HG02981 (cell line): ENCODE measurements at regions not wholly inside any gene's neighbourhood (a gene's known extent, or its start where the extent isn't known, plus 50 kb on each side); places are given as distances from the start of the nearest gene placed in this dataset.
"Not testable (repeated sequence)": the region's sequence is repeated elsewhere in the genome, so short reads cannot be mapped to it uniquely, and the experiment has no call there.

Experiments
- ATAC-seq: cut with Tn5 transposase; IDR thresholded peaks from one replicate; pipeline ENCODE4 v1.9.1; 2021; ENCODE audit warnings: mild to moderate bottlenecking, moderate library complexity; ENCODE audit not compliant: unreplicated experiment

- ATAC-seq, result no peak
Observed at GRCh38 chr10:44724415-44725174, 186.5 kb upstream of the TMEM72 start.

GRCh38 chr10:44725404-44725803 is 185.7 kb upstream of the TMEM72 start:
- peak; percentile 84 for ATAC-seq

GRCh38 chr10:44731283-44731682 is 179.9 kb upstream of the TMEM72 start:
- no peak for ATAC-seq

- ATAC-seq, result no peak
Observed at GRCh38 chr10:44733501-44734488, 177.3 kb upstream of the TMEM72 start.

GRCh38 chr10:44742248-44742647 is 168.9 kb upstream of the TMEM72 start:
- no peak for ATAC-seq

GRCh38 chr10:44743535-44743934 is 167.6 kb upstream of the TMEM72 start:
- no peak for ATAC-seq

GRCh38 chr10:44745920-44746319 is 165.2 kb upstream of the TMEM72 start:
- ATAC-seq, result no peak

- ATAC-seq, result no peak
Observed at GRCh38 chr10:44747593-44748172, 163.5 kb upstream of the TMEM72 start.

- ATAC-seq, result no peak
Observed at GRCh38 chr10:44749151-44749550, 162.0 kb upstream of the TMEM72 start.

GRCh38 chr10:44752451-44753441 is 158.4 kb upstream of the TMEM72 start:
- no peak for ATAC-seq

- ATAC-seq, result not testable (repeated sequence)
Observed at GRCh38 chr10:44754355-44754754, 156.8 kb upstream of the TMEM72 start.

GRCh38 chr10:44755481-44755880 is 155.7 kb upstream of the TMEM72 start:
- no peak for ATAC-seq

- ATAC-seq, result no peak
Observed at GRCh38 chr10:44756216-44756615, 154.9 kb upstream of the TMEM72 start.

- ATAC-seq, result no peak
Observed at GRCh38 chr10:44757551-44758205, 153.5 kb upstream of the TMEM72 start.

- ATAC-seq, result no peak
Observed at GRCh38 chr10:44759122-44759521, 152.0 kb upstream of the TMEM72 start.

- no peak for ATAC-seq
Observed at GRCh38 chr10:44760513-44760912, 150.6 kb upstream of the TMEM72 start.

- no peak for ATAC-seq
Observed at GRCh38 chr10:44761076-44761475, 150.1 kb upstream of the TMEM72 start.

- no peak for ATAC-seq
Observed at GRCh38 chr10:44763331-44763730, 147.8 kb upstream of the TMEM72 start.

GRCh38 chr10:44765299-44765698 is 145.8 kb upstream of the TMEM72 start:
- ATAC-seq, result no peak

GRCh38 chr10:44766631-44767030 is 144.5 kb upstream of the TMEM72 start:
- no peak for ATAC-seq
